Testis (tissue), 2 donors: ENCODE measurements at regions not wholly inside any gene's neighbourhood (a gene's known extent, or its start where the extent isn't known, plus 50 kb on each side); places are given as distances from the start of the nearest gene placed in this dataset.

Source experiments
- DNase-seq: peaks from one replicate; pipeline ENCODE4 v3.0.0-alpha.2; 2019
- H3K27ac ChIP-seq, 2 donors: fragments of 200-600 bp; sonication (generic); one replicate each; pipeline ENCODE4 v1.5.1; 2019
- H3K27me3 ChIP-seq: fragments of 200-600 bp; sonication (generic); one replicate; pipeline ENCODE4 v1.5.1; 2019
- H3K36me3 ChIP-seq: fragments of 200-600 bp; sonication (generic); one replicate; pipeline ENCODE4 v1.5.1; 2017; ENCODE audit warnings: low read depth; ENCODE audit errors: missing control alignments
- H3K4me1 ChIP-seq: fragments of 200-600 bp; sonication (generic); one replicate; pipeline ENCODE4 v1.5.1; 2019
- H3K4me3 ChIP-seq, 2 donors: fragments of 200-600 bp; sonication (generic); one replicate each; pipeline ENCODE4 v1.5.1; 2017 to 2019
- H3K9me3 ChIP-seq: fragments of 200-600 bp; sonication (generic); one replicate; pipeline ENCODE4 v1.5.1; 2017
- CTCF ChIP-seq, 3 experiments: fragments of 450-650 bp in 2 of 3; fragments of 200-600 bp in 1 of 3; sonication (generic) in 1 of 3; IDR thresholded peaks; one replicate each; pipeline ENCODE4 v1.5.1; 2016 to 2019; ENCODE audit warnings: antibody characterized with exemption in 3 of 3, mild to moderate bottlenecking in 2 of 3, moderate library complexity in 1 of 3
- POLR2A ChIP-seq: fragments of 450-650 bp; IDR thresholded peaks from one replicate; pipeline ENCODE4 v1.6.1; 2017; ENCODE audit warnings: antibody characterized with exemption, mild to moderate bottlenecking, moderate library complexity
- WGBS, 2 donors: methylation state at CpG; one replicate each; pipeline ENCODE4 v1.1.5; 2018; 5-methylcytosine and 5-hydroxymethylcytosine counted together
- intact Hi-C: fragments of 100-400 bp; cut with DNase I; formaldehyde crosslinking; loops from one replicate; pipeline ENCODE4 v1.15.1; 2023; ENCODE audit warnings: low total_unique reads

GRCh38 chr5:90305041-90305720 is 104.4 kb downstream of the CETN3 start:
- Histone ChIP-seq H3K9me3 (no peaks in the 10 kb centered on the region), H3K36me3 (no peaks in the 10 kb centered on the region), H3K4me1 (no peaks in the 10 kb centered on the region), H3K4me3 (no peak overlapping the region), H3K27ac (no peak overlapping the region), H3K27me3 (no peaks in the 10 kb centered on the region)
- no peak for DNase-seq
- intact Hi-C loops, result no loop called here
- TF ChIP-seq POLR2A (no peak), CTCF (IDR thresholded peaks at IDR 0.05) (no peak)
- 63 to 66% methylated on average over 3 of the region's 3 CpGs for WGBS, 2 donors

GRCh38 chr5:90301248-90301647 is 108.3 kb downstream of the CETN3 start:
- no peak for DNase-seq
- TF ChIP-seq POLR2A (no peak), CTCF (IDR thresholded peaks at IDR 0.05) (no peak)
- no peaks in the 10 kb centered on the region for H3K27me3 ChIP-seq
- WGBS, 2 donors, result 76 to 91% methylated on average over 2 of the region's 2 CpGs
- H3K36me3 ChIP-seq, result no peaks in the 10 kb centered on the region
- intact Hi-C loops, result no loop called here
- no peak overlapping the region for H3K27ac ChIP-seq
- H3K9me3 ChIP-seq, result no peaks in the 10 kb centered on the region
- H3K4me1 ChIP-seq, result no peaks in the 10 kb centered on the region
- no peak overlapping the region for H3K4me3 ChIP-seq

- no peak for DNase-seq
- H3K27me3 ChIP-seq, result no peaks in the 10 kb centered on the region
- H3K27ac ChIP-seq, result no peak overlapping the region
- WGBS, 2 donors, result 76 to 77% methylated on average over 7 of the region's 7 CpGs
- intact Hi-C loops, result no loop called here
- no peaks in the 10 kb centered on the region for H3K4me1 ChIP-seq
- TF ChIP-seq CTCF (IDR thresholded peaks at IDR 0.05) (no peak), POLR2A (no peak)
- no peaks in the 10 kb centered on the region for H3K36me3 ChIP-seq
- no peak overlapping the region for H3K4me3 ChIP-seq
- H3K9me3 ChIP-seq, result no peaks in the 10 kb centered on the region
These were observed 112.4 kb downstream of the CETN3 start for GRCh38 chr5:90297045-90297764.

- H3K4me3 ChIP-seq, result no peak overlapping the region
- H3K27me3 ChIP-seq, result no peaks in the 10 kb centered on the region
- intact Hi-C loops, result no loop called here
- H3K9me3 ChIP-seq, result no peaks in the 10 kb centered on the region
- H3K27ac ChIP-seq, result no peak overlapping the region
- no peak for DNase-seq
- no peaks in the 10 kb centered on the region for H3K4me1 ChIP-seq
- TF ChIP-seq CTCF (IDR thresholded peaks at IDR 0.05) (no peak), POLR2A (no peak)
- H3K36me3 ChIP-seq, result no peaks in the 10 kb centered on the region
- 87 to 91% methylated on average over 5 of the region's 5 CpGs for WGBS, 2 donors
These were observed 115.0 kb downstream of the CETN3 start for GRCh38 chr5:90294604-90295003.
